Fibroblast of mammary gland (primary cell): ENCODE measurements at regions not wholly inside any gene's neighbourhood (a gene's known extent, or its start where the extent isn't known, plus 50 kb on each side); places are given as distances from the start of the nearest gene placed in this dataset.

Source experiments
- DNase-seq: peaks from one replicate; pipeline ENCODE4 v3.0.0-alpha.2; 2010; ENCODE audit warnings: low read depth
- H3K4me3 ChIP-seq: 2 replicates; pipeline ENCODE4 v1.5.1; 2011; ENCODE audit warnings: low read depth, mild to moderate bottlenecking, low read length, moderate library complexity; ENCODE audit not compliant: control insufficient read depth
- CTCF ChIP-seq: conservative IDR thresholded peaks from 2 replicates; pipeline ENCODE4 v1.5.1; 2011; ENCODE audit warnings: low read depth, low read length, inconsistent platforms; ENCODE audit not compliant: control insufficient read depth, insufficient read depth

GRCh38 chr3:81426826-81427577 is 334.4 kb downstream of the GBE1 start:
- no peak overlapping the region for H3K4me3 ChIP-seq
- no peak for TF ChIP-seq CTCF
- no peak for DNase-seq

GRCh38 chr3:81425198-81425868 is 336.1 kb downstream of the GBE1 start:
- DNase-seq = peak; percentile 12
- TF ChIP-seq CTCF = no peak
- no peak overlapping the region for H3K4me3 ChIP-seq

GRCh38 chr3:81419228-81419627 is 342.2 kb downstream of the GBE1 start:
- DNase-seq = peak; percentile 35
- no peak overlapping the region for H3K4me3 ChIP-seq
- peak; percentile 58 for TF ChIP-seq CTCF

DNA sequence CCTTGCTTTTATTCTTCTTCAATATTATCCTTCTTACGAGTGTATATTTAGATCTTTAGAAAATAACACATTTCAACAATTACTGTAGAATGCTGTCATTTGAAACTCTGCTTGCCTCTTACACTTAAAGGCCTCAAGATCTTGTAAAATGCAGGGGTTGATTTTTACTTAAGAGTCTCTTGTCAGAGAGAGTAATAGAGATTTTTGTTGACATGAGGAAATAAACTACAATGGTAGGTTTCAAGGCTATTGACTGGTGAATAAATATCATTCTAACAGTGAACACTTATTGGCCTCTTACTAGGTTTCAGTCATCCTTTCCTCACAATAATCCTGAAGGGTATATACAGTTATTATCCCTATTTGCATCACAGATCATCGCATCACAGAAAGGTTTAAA is 344.6 kb downstream of the GBE1 start:
- no peak overlapping the region for H3K4me3 ChIP-seq
- no peak for DNase-seq
- TF ChIP-seq CTCF = no peak

- no peak for TF ChIP-seq CTCF
- DNase-seq = no peak
- no peak overlapping the region for H3K4me3 ChIP-seq
Measured at GRCh38 chr3:81406318-81406717, 355.1 kb downstream of the GBE1 start.

- TF ChIP-seq CTCF = no peak
- DNase-seq = peak; percentile 3
- no peak overlapping the region for H3K4me3 ChIP-seq
Measured at GRCh38 chr3:81395739-81396513, 365.5 kb downstream of the GBE1 start.
